ENCODE measurements at regions not wholly inside any gene's neighbourhood (a gene's known extent, or its start where the extent isn't known, plus 50 kb on each side); places are given as distances from the start of the nearest gene placed in this dataset.

- Histone ChIP-seq H4K20me1 (replicated peaks in 1 of 2; ENCODE audit: control insufficient read depth in 1 of 2, insufficient read depth in 2 of 2, low read length in 2 of 2) (no peaks in the 10 kb centered on the region), H2BK15ac (ENCODE audit: low read length) (no peak overlapping the region), H3K4me1 (replicated peaks in 1 of 4; ENCODE audit: control insufficient read depth in 3 of 4, insufficient read depth in 4 of 4, low read length in 3 of 4) (no peaks in the 10 kb centered on the region), H2BK5ac (ENCODE audit: low read depth, low read length) (no peak overlapping the region), H2AK5ac (ENCODE audit: low read depth, low read length) (no peak overlapping the region), H3K36me3 (ENCODE audit: control insufficient read depth in 2 of 4, insufficient read depth in 4 of 4, low read length in 3 of 4) (no peaks in the 10 kb centered on the region), H2AFZ (ENCODE audit: low read length) (no peak overlapping the region), H3K23me2 (ENCODE audit: low read depth, low read length) (no peaks in the 10 kb centered on the region), H3K18ac (ENCODE audit: extremely low read depth, low read length) (no peak overlapping the region), H3K9me3 (ENCODE audit: insufficient read depth in 2 of 2, low read depth in 1 of 2, low read length in 1 of 2) (no peaks in the 10 kb centered on the region), H3K27me3 (replicated peaks in 1 of 4; ENCODE audit: control insufficient read depth in 3 of 4, extremely low read depth in 1 of 4, insufficient read depth in 3 of 4, low read length in 3 of 4) (no peaks in the 10 kb centered on the region), H4K91ac (replicated peaks; ENCODE audit: insufficient read length, low read length) (no peak overlapping the region), H3K9ac (replicated peaks in 1 of 4; ENCODE audit: extremely low read depth in 1 of 4, low read depth in 3 of 4, low read length in 3 of 4) (no peak overlapping the region), H2BK20ac (ENCODE audit: low read length) (no peak overlapping the region), H3K23ac (ENCODE audit: insufficient read length) (no peak overlapping the region), H3K79me2 (ENCODE audit: control insufficient read depth in 1 of 2, insufficient read depth in 2 of 2, low read length in 2 of 2) (no peaks in the 10 kb centered on the region), H2BK120ac (replicated peaks; ENCODE audit: low read depth, low read length) (no peak overlapping the region), H3K4me2 (ENCODE audit: insufficient read depth in 1 of 2, low read depth in 2 of 2, low read length in 2 of 2) (no peak overlapping the region), H3K4ac (replicated peaks; ENCODE audit: insufficient read length, low read depth, low read length) (no peak overlapping the region), H4K5ac (ENCODE audit: insufficient read length, low read depth, low read length) (no peak overlapping the region), H3K4me3 (ENCODE audit: extremely low read depth in 1 of 4, insufficient read depth in 2 of 4, low read depth in 3 of 4, low read length in 4 of 4) (no peak overlapping the region), H3K79me1 (ENCODE audit: low read depth, low read length) (no peaks in the 10 kb centered on the region), H2BK12ac (ENCODE audit: low read depth, low read length) (no peak overlapping the region), H4K8ac (ENCODE audit: extremely low read depth, insufficient read depth, low read length) (no peak overlapping the region), H3K56ac (replicated peaks; ENCODE audit: insufficient read length, low read depth, low read length) (no peak overlapping the region), H3K27ac (ENCODE audit: low read depth, low read length) (no peak overlapping the region), H3K14ac (ENCODE audit: insufficient read length) (no peak overlapping the region)
- no peak for FAIRE-seq
- ChIA-PET POLR2A (ENCODE audit: partially characterized antibody) (no interaction called here), CTCF (ENCODE audit: partially characterized antibody) (interaction anchor here (0.9 kb wide), 1 partner anchor 14 kb away, joined by 3 read pairs; no protein-coding TSS in a partner anchor)
- DNase-seq (ENCODE audit: low read depth in 1 of 2, low spot score in 2 of 2): no peak
- 90% methylated on average over 4 of the region's 4 CpGs; no CpG with 5 or more reads in 1 of the 2 experiments for WGBS, 2 experiments (ENCODE audit: extremely low coverage in 1 of 2, insufficient coverage in 1 of 2, insufficient read length in 1 of 2, insufficient replicate concordance in 2 of 2, low coverage in 1 of 2, low lambda C conversion rate in 2 of 2, missing lambda C conversion rate in 1 of 2)
- no peak for TF ChIP-seq POU5F1 (IDR thresholded peaks at IDR 0.05; ENCODE audit: low read depth, low read length)
- no peak for TF ChIP-seq RNF2 (IDR thresholded peaks at IDR 0.05; ENCODE audit: borderline replicate concordance, low read depth, low read length, missing control alignments, poor library complexity, severe bottlenecking)
- no peak for TF ChIP-seq TAF1 (IDR thresholded peaks at IDR 0.05; ENCODE audit: low read depth, low read length)
- TF ChIP-seq, protein P1, sequence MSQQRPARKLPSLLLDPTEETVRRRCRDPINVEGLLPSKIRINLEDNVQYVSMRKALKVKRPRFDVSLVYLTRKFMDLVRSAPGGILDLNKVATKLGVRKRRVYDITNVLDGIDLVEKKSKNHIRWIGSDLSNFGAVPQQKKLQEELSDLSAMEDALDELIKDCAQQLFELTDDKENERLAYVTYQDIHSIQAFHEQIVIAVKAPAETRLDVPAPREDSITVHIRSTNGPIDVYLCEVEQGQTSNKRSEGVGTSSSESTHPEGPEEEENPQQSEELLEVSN (IDR thresholded peaks at IDR 0.05): no peak
- no peak for TF ChIP-seq HDAC2 (IDR thresholded peaks at IDR 0.05; ENCODE audit: borderline replicate concordance in 1 of 2, low read depth in 2 of 2, low read length in 2 of 2)
- no peak for TF ChIP-seq USF2 (IDR thresholded peaks at IDR 0.05; ENCODE audit: low read length)
- TF ChIP-seq SP2 (IDR thresholded peaks at IDR 0.05; ENCODE audit: low read length): no peak
- TF ChIP-seq BACH1 (IDR thresholded peaks at IDR 0.05; ENCODE audit: low read length): no peak
- TF ChIP-seq PHF8 (conservative IDR thresholded peaks at IDR 0.05; ENCODE audit: low read depth, low read length): no peak
- no peak for TF ChIP-seq TEAD4 (IDR thresholded peaks at IDR 0.05; ENCODE audit: low read depth, low read length)
- TF ChIP-seq, protein P2, sequence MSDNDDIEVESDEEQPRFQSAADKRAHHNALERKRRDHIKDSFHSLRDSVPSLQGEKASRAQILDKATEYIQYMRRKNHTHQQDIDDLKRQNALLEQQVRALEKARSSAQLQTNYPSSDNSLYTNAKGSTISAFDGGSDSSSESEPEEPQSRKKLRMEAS (IDR thresholded peaks at IDR 0.05): no peak
- TF ChIP-seq FOSL1 (IDR thresholded peaks at IDR 0.05; ENCODE audit: insufficient read depth, low read depth, low read length): no peak
Measured at GRCh38 chr5:155106221-155106620, 92.7 kb downstream of the KIF4B start.

All from H1 (cell line).